ENCODE measurements at regions not wholly inside any gene's neighbourhood (a gene's known extent, or its start where the extent isn't known, plus 50 kb on each side); places are given as distances from the start of the nearest gene placed in this dataset.

- no peaks in the 10 kb centered on the region for H3K9me3 ChIP-seq (replicated peaks; ENCODE audit: control insufficient read depth, insufficient read depth, low read depth, low read length)
- H4K20me1 ChIP-seq (replicated peaks; ENCODE audit: control insufficient read depth, insufficient read depth, low read length) = no peaks in the 10 kb centered on the region
- H3K4me1 ChIP-seq (replicated peaks in 1 of 2; ENCODE audit: control insufficient read depth in 2 of 2, insufficient read depth in 2 of 2, low read length in 2 of 2) = peaks cover 0 to 3% of the 10 kb centered on the region in 2 experiments; a peak in 2 of 5 replicates
- no peaks in the 10 kb centered on the region for H3K27me3 ChIP-seq (ENCODE audit: control insufficient read depth in 2 of 2, insufficient read depth in 2 of 2, low read length in 2 of 2)
- H3K9ac ChIP-seq (ENCODE audit: insufficient read depth in 1 of 2, low read depth in 2 of 2, low read length in 2 of 2) = no peak overlapping the region
- no peak overlapping the region for H2AFZ ChIP-seq (ENCODE audit: low read depth, low read length)
- DNase-seq (ENCODE audit: extremely low read depth in 1 of 4, low spot score in 3 of 4) = no peak
- BruUV-seq (replicated peaks) = no TSS peak
- H3K9me1 ChIP-seq (ENCODE audit: control insufficient read depth, insufficient read depth, low read length) = no peaks in the 10 kb centered on the region
- in situ Hi-C loops (cut with MboI) = no loop called here
- no peak for TF ChIP-seq ZNF384 (IDR thresholded peaks at IDR 0.05; ENCODE audit: low read depth, low read length)
- no peak for TF ChIP-seq YBX1 (IDR thresholded peaks at IDR 0.05)
- no peak for TF ChIP-seq PTTG1 (tag; IDR thresholded peaks at IDR 0.05; ENCODE audit: low read depth)
- no peak for TF ChIP-seq ZC3H11A (IDR thresholded peaks at IDR 0.05; ENCODE audit: low read depth, low read length)
- no peak for TF ChIP-seq RBM22 (IDR thresholded peaks at IDR 0.05; ENCODE audit: low read depth, low read length, poor library complexity, severe bottlenecking)
- TF ChIP-seq FOXA1 (IDR thresholded peaks at IDR 0.05; ENCODE audit: borderline replicate concordance) = no peak
- TF ChIP-seq DIDO1 (tag; IDR thresholded peaks at IDR 0.05; ENCODE audit: low read depth) = no peak
- TF ChIP-seq ATF1 (CRISPR knock-in tag; IDR thresholded peaks at IDR 0.05) = no peak
- TF ChIP-seq ATF1 (tag; IDR thresholded peaks at IDR 0.05) = no peak
- no peak for TF ChIP-seq ZNF76 (CRISPR knock-in tag; IDR thresholded peaks at IDR 0.05; ENCODE audit: borderline replicate concordance)
- no peak for ATAC-seq
- no peak for FAIRE-seq
- intact Hi-C loops (cut with micrococcal nuclease) = loop anchor here (5.0 kb wide), 1 partner anchor 199 kb away; no protein-coding TSS in a partner anchor
- no peaks in the 10 kb centered on the region for H3K36me3 ChIP-seq (ENCODE audit: control insufficient read depth, insufficient read depth, low read length)
- H3K79me2 ChIP-seq (ENCODE audit: control insufficient read depth, insufficient read depth, low read length) = no peaks in the 10 kb centered on the region
- no peak overlapping the region for H3K4me2 ChIP-seq (ENCODE audit: insufficient read depth, low read length)
- H3K27ac ChIP-seq (ENCODE audit: extremely low read depth, low read depth, low read length) = no peak overlapping the region
- 49% methylated on average over 2 of the region's 2 CpGs for WGBS (ENCODE audit: insufficient coverage, low coverage, missing lambda C conversion rate)
- H3K4me3 ChIP-seq = no peak overlapping the region
- POLR2A ChIA-PET = no interaction called here
- CTCF ChIA-PET (ENCODE audit: low intra/inter-chr PET ratio) = interaction anchor here (0.8 kb wide), 1 partner anchor 8 kb away, joined by 3 read pairs; no protein-coding TSS in a partner anchor
Observed at GRCh38 chr2:48218169-48218568, 96.3 kb upstream of the FOXN2 start.

All from K562 (cell line).